ENCODE measurements at regions not wholly inside any gene's neighbourhood (a gene's known extent, or its start where the extent isn't known, plus 50 kb on each side); places are given as distances from the start of the nearest gene placed in this dataset.
"Not testable (repeated sequence)": the region's sequence is repeated elsewhere in the genome, so short reads cannot be mapped to it uniquely, and the experiment has no call there.

DNA sequence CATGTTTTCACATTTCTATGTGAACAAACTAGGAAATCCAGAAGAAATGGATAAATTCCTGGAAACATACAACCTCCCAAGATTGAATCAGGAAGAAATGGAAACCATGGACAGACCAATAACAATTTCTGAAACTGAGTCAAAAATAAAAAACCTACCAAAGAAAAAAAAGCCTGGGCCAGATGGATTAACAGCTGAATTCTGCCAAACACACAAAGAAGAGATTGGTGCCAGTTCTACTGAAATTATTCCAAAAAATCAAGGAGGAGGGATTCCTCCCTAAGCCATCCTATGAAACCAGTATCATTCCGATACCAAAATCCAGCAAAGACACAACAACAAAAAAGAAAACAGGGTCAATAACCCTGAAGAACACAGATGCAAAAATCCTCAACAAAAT, 166.9 kb upstream of the FBXL7 start:
- no peak for FAIRE-seq

- FAIRE-seq, result no peak
Observed at GRCh38 chr5:15326932-15327331, 173.0 kb upstream of the FBXL7 start.

- no peak for FAIRE-seq
Observed at GRCh38 chr5:15326471-15326870, 173.5 kb upstream of the FBXL7 start.

GRCh38 chr5:15322421-15322820, 177.6 kb upstream of the FBXL7 start:
- no peak for FAIRE-seq

- FAIRE-seq, result no peak
Observed at GRCh38 chr5:15321776-15322175, 178.2 kb upstream of the FBXL7 start.

DNA sequence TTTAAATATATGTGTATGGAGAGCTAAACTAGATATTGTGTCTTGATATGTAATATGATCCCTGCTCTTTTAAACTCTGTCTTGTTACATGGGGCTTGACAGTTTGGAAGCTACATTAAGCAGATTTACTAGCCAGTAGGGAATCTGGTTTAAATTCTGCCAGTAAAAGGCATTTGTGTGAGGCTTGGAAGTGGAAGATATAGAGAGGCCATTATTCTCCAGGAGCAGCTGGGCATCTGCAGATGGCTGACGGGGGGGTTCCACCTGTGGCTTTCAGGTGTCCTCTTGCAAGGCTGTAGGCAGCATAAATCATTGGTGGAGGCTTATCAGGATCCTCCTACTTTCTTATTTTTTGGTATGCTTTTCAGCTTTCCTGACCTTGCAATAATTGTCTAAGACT, 179.1 kb upstream of the FBXL7 start:
- FAIRE-seq, result no peak

- FAIRE-seq, result no peak
Observed at GRCh38 chr5:15304914-15305834, 194.8 kb upstream of the FBXL7 start.

DNA sequence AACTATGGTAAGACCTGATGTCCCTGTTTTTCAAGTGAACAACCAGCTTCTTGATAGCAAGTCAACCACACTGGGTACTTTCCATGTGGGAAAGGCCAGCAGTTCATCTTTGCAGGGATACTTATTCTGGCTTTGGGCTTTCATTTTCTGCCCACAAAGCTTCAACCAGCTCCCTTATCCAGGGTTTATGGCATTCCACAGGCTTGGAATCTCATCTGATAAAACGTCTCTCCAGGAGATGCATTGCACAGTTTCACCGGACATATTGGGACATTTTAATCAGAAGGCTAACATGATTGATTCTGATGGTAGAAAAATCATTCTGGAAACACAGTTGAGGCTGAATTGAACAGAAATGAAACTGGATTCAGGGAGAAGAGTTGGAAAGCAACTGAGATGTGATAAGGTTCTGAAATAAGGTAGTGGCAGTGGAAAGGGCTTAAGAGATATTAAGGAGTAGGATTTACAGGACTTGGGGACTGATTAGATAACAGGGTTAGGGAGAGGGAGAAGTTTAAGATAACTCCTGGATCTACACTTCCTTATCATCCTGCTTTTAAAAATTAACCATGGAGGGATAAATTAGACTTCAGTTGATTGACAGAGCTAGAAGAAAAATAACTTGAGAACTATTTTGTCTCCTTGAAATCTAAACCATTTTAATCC, 195.8 kb upstream of the FBXL7 start:
- FAIRE-seq, result no peak

DNA sequence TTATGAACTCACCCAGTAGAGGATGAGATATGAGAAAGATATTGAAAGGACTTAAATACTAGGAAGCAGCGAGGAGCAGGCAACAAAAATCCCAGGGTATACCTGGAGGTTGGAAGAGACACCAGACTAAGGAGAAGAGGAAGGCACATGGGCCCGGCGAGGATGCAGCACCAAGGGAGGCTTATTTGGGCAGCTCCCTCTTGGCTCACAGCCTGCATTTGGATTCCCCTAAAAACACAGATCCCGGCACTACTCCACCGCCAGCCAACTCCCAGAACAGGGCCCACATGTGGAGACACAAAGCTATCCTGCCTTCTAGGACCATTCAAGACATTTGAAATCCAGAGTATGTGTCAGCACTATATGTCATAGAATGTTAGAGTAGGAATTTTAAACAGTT, 199.8 kb upstream of the FBXL7 start:
- FAIRE-seq, result no peak

GRCh38 chr5:15290953-15291352, 209.0 kb upstream of the FBXL7 start:
- no peak for FAIRE-seq

- no peak for FAIRE-seq
Observed at GRCh38 chr5:15286650-15287049, 213.3 kb upstream of the FBXL7 start.

DNA sequence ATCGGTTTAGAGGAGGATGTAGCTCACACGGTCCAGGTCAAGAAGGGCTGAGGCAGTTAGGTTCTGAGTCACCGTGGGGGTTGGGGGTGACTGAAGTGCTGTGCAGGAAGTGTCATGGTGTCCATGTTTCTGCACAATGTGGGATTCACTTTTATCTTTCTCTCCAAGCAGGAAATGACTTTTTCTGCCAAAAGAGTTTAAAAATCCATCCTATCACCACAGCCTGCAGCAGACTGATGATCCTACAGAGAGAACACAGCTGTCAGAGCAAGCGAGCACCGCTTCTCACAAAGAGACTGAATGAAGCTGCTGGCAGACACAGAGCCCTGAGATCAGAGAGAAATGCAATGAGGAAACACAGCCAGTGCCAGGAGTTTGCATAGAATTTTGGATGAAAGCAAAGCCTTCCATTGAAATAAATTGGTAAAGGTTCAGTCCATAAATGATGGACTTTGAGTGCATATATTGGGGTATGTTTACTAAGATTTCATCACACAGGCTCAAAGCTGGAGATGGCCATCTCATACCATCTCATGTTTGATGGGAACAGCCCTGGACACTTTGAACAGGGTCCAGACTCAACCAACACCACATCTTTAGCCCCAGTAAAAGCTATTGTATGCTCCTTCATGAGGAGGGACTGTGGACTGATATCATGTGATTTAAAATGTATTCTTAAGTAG, 213.9 kb upstream of the FBXL7 start:
- no peak for FAIRE-seq

GRCh38 chr5:15284706-15285105, 215.3 kb upstream of the FBXL7 start:
- no peak for FAIRE-seq

DNA sequence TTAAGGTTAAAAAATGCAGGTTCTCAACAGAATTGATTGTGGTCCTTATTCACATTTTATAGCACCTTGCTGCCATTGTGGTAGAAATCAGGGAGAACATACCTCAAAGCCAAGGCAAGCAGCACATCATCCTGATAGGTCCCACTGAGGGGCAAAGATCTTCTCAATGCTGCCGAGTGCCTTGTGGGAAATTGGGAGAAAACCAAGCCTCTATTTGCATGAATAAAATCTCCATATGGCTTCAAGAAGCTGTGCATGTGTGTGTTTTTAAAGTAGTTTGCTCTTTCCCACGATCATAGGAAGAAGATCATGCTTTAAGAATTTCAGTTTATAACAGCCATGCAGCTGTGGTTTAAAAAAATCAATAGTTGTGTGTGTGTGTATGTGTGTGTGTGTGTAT, 216.9 kb upstream of the FBXL7 start:
- FAIRE-seq, result no peak

GRCh38 chr5:15282611-15283010, 217.4 kb upstream of the FBXL7 start:
- no peak for FAIRE-seq

DNA sequence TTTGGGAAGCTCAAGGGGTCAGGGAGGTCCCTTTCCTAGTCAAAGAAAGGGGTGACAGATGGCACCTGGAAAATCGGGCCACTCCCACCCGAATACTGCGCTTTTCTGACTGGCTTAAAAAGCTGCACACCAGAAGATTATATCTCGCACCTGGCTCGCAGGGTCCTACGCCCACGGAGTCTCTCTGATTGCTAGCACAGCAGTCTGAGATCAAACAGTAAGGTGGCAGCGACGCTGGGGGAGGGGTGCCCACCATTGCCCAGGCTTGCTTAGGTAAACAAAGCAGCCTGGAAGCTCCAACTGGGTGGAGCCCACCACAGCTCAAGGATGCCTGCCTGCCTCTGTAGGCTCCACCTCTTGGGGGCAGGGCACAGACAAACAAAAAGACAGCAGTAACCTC, 228.4 kb upstream of the FBXL7 start:
- not testable (repeated sequence) for FAIRE-seq

DNA sequence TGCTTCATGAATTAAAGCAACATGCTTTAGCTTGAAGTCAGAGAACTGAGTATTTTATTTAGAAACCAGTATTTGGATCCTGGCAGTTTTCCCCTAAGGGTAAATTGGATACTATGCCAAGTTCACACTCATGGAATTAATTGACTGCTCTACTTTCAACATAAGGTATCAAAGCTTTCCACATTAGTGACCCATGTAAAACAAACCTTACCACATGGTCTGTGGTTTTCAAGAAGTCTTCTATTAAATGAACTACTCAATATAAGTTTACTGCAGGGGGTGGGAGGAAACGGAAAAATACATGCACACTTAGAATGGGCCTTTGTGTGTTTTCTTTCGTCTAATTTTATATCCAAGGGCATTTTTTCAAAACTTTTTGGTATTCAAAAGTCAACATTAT, 232.0 kb upstream of the FBXL7 start:
- FAIRE-seq, result no peak

DNA sequence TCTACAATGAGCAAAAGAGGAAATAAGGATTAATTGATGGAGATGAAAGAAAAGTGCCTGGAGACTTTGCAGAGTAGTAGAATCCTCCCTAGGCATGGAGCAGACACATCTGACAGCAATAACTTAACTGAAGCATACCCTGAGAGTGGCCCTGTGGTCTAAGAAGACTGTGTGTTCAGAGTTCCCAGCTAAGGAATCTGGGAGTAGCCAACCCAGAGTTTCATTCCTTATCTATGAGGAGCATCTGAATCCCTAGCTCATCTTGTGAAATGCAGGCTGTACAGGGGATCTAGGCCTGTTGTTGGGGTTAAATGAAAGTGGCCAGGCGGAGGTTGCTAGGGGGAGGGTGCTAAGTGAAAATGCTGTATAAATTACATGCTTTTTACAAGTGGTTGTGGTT, 233.1 kb upstream of the FBXL7 start:
- no peak for FAIRE-seq

GRCh38 chr5:15266229-15266628, 233.8 kb upstream of the FBXL7 start:
- no peak for FAIRE-seq

DNA sequence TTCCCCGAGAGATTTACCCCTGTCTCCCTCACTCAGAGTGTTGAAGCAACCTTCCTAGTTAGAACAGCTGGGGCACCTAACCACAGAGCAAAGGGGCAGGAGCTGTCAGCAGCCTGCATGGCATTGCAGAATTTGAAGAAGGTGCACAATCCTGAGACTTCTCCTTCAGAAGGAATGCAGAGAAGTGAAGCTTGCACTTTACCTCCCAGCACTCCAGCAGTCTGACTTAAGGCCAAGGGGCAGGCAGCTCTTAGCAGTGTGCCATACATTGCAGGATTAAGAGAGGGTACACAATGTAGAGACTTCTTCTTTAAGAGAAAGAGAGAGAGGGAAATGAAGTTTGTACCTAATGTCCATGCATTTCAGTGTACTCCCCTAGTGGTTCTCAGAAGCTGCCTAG, 236.0 kb upstream of the FBXL7 start:
- no peak for FAIRE-seq

GRCh38 chr5:15263406-15263805, 236.6 kb upstream of the FBXL7 start:
- no peak for FAIRE-seq

- no peak for FAIRE-seq
Observed at GRCh38 chr5:15261269-15261995, 238.5 kb upstream of the FBXL7 start.
